ENCODE measurements at regions not wholly inside any gene's neighbourhood (a gene's known extent, or its start where the extent isn't known, plus 50 kb on each side); places are given as distances from the start of the nearest gene placed in this dataset.

DNA sequence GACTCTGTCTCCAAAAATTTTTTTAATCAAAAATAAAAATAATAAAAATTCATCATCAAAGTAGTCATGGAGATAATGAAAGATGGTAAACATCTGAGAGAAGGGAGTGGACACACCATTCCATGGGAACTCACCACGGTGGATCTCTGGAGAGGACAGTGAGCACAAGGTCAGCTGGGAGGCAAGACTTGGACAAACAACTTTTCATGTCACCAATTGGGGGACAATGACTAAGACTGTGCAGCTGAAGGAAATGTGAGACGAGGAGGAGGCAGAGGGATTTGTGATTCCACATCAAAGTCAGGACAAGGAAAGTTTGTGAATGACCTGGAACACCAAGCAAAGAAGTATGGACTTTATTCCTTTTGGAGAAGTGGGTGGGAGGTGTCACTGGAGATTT is 121.0 kb upstream of the SH3BP4 start:
- Histone ChIP-seq H3K4me3 (ENCODE audit: low read depth, low read length) (no peak overlapping the region), H3K4me1 (ENCODE audit: control insufficient read depth, insufficient read depth, low read length) (no peaks in the 10 kb centered on the region), H3K9me3 (ENCODE audit: control insufficient read depth, insufficient read depth, low read depth, low read length) (no peaks in the 10 kb centered on the region), H3K27ac (ENCODE audit: extremely low read depth, low read depth, low read length) (no peak overlapping the region), H3K36me3 (ENCODE audit: control insufficient read depth in 2 of 2, insufficient read depth in 1 of 2, low read length in 2 of 2) (peaks cover 0 to 3% of the 10 kb centered on the region in 2 experiments; a peak in 1 of 3 replicates)
- ChIA-PET POLR2A (no interaction called here), CTCF (no interaction called here)
- TF ChIP-seq ZNF529 (tag by site-specific recombination; IDR thresholded peaks at IDR 0.05; ENCODE audit: insufficient replicate concordance) (no peak), ZNF24 (tag by site-specific recombination; IDR thresholded peaks at IDR 0.05) (no peak)
- TF ChIP-seq, protein P1, sequence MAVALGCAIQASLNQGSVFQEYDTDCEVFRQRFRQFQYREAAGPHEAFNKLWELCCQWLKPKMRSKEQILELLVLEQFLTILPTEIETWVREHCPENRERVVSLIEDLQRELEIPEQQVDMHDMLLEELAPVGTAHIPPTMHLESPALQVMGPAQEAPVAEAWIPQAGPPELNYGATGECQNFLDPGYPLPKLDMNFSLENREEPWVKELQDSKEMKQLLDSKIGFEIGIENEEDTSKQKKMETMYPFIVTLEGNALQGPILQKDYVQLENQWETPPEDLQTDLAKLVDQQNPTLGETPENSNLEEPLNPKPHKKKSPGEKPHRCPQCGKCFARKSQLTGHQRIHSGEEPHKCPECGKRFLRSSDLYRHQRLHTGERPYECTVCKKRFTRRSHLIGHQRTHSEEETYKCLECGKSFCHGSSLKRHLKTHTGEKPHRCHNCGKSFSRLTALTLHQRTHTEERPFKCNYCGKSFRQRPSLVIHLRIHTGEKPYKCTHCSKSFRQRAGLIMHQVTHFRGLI (tag by site-specific recombination; IDR thresholded peaks at IDR 0.05) = no peak
- TF ChIP-seq, protein P2, sequence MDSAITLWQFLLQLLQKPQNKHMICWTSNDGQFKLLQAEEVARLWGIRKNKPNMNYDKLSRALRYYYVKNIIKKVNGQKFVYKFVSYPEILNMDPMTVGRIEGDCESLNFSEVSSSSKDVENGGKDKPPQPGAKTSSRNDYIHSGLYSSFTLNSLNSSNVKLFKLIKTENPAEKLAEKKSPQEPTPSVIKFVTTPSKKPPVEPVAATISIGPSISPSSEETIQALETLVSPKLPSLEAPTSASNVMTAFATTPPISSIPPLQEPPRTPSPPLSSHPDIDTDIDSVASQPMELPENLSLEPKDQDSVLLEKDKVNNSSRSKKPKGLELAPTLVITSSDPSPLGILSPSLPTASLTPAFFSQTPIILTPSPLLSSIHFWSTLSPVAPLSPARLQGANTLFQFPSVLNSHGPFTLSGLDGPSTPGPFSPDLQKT (IDR thresholded peaks at IDR 0.05; ENCODE audit: borderline replicate concordance, low read depth, low read length) = no peak

DNA sequence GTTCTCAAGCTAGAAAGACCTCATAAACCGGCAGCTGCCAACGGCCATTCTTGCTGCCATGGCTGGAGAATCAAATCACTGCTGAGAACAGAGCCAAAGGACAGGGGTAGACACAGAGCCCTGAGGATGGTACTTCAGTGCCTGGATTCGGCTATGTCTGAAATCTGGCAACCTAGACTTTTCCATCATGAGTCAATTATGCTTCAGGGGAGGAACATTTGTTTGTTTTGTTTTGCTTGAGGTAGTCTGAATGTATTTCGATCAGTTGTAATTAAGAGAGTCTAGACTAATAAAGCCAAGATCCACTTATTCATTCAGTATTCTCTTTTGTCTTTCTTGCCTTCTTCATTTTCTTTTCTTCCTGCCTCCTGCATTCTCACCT is 122.8 kb upstream of the SH3BP4 start:
- Histone ChIP-seq H3K4me1 (ENCODE audit: control insufficient read depth, insufficient read depth, low read length) (no peaks in the 10 kb centered on the region), H3K4me3 (ENCODE audit: low read depth, low read length) (no peak overlapping the region), H3K27ac (ENCODE audit: extremely low read depth, low read depth, low read length) (no peak overlapping the region), H3K36me3 (ENCODE audit: control insufficient read depth in 2 of 2, insufficient read depth in 1 of 2, low read length in 2 of 2) (peaks cover 0 to 3% of the 10 kb centered on the region in 2 experiments; a peak in 1 of 3 replicates), H3K9me3 (ENCODE audit: control insufficient read depth, insufficient read depth, low read depth, low read length) (no peaks in the 10 kb centered on the region)
- no peak for TF ChIP-seq ZNF335 (tag by site-specific recombination; conservative IDR thresholded peaks at IDR 0.05)
- TF ChIP-seq ZNF211 (tag by site-specific recombination; IDR thresholded peaks at IDR 0.05; ENCODE audit: low read depth) = no peak
- TF ChIP-seq, protein P3, sequence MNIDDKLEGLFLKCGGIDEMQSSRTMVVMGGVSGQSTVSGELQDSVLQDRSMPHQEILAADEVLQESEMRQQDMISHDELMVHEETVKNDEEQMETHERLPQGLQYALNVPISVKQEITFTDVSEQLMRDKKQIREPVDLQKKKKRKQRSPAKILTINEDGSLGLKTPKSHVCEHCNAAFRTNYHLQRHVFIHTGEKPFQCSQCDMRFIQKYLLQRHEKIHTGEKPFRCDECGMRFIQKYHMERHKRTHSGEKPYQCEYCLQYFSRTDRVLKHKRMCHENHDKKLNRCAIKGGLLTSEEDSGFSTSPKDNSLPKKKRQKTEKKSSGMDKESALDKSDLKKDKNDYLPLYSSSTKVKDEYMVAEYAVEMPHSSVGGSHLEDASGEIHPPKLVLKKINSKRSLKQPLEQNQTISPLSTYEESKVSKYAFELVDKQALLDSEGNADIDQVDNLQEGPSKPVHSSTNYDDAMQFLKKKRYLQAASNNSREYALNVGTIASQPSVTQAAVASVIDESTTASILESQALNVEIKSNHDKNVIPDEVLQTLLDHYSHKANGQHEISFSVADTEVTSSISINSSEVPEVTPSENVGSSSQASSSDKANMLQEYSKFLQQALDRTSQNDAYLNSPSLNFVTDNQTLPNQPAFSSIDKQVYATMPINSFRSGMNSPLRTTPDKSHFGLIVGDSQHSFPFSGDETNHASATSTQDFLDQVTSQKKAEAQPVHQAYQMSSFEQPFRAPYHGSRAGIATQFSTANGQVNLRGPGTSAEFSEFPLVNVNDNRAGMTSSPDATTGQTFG (tag by site-specific recombination; IDR thresholded peaks at IDR 0.05; ENCODE audit: borderline replicate concordance) = no peak
- no peak for TF ChIP-seq OSR2 (tag by site-specific recombination; IDR thresholded peaks at IDR 0.05)
- TF ChIP-seq, protein P4, sequence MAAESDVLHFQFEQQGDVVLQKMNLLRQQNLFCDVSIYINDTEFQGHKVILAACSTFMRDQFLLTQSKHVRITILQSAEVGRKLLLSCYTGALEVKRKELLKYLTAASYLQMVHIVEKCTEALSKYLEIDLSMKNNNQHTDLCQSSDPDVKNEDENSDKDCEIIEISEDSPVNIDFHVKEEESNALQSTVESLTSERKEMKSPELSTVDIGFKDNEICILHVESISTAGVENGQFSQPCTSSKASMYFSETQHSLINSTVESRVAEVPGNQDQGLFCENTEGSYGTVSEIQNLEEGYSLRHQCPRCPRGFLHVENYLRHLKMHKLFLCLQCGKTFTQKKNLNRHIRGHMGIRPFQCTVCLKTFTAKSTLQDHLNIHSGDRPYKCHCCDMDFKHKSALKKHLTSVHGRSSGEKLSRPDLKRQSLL (tag by site-specific recombination; IDR thresholded peaks at IDR 0.05) = no peak
- TF ChIP-seq, protein P5, sequence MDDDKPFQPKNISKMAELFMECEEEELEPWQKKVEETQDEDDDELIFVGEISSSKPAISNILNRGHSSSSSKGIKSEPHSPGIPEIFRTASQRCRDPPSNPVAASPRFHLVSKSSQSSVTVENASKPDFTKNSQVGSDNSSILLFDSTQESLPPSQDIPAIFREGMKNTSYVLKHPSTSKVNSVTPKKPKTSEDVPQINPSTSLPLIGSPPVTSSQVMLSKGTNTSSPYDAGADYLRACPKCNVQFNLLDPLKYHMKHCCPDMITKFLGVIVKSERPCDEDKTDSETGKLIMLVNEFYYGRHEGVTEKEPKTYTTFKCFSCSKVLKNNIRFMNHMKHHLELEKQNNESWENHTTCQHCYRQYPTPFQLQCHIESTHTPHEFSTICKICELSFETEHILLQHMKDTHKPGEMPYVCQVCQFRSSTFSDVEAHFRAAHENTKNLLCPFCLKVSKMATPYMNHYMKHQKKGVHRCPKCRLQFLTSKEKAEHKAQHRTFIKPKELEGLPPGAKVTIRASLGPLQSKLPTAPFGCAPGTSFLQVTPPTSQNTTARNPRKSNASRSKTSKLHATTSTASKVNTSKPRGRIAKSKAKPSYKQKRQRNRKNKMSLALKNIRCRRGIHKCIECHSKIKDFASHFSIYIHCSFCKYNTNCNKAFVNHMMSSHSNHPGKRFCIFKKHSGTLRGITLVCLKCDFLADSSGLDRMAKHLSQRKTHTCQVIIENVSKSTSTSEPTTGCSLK (tag by site-specific recombination; IDR thresholded peaks at IDR 0.05) = no peak
- TF ChIP-seq ZNF555 (tag by site-specific recombination; conservative IDR thresholded peaks at IDR 0.05) = no peak
- no peak for TF ChIP-seq ZSCAN30 (tag by site-specific recombination; IDR thresholded peaks at IDR 0.05)
- TF ChIP-seq, protein P6, sequence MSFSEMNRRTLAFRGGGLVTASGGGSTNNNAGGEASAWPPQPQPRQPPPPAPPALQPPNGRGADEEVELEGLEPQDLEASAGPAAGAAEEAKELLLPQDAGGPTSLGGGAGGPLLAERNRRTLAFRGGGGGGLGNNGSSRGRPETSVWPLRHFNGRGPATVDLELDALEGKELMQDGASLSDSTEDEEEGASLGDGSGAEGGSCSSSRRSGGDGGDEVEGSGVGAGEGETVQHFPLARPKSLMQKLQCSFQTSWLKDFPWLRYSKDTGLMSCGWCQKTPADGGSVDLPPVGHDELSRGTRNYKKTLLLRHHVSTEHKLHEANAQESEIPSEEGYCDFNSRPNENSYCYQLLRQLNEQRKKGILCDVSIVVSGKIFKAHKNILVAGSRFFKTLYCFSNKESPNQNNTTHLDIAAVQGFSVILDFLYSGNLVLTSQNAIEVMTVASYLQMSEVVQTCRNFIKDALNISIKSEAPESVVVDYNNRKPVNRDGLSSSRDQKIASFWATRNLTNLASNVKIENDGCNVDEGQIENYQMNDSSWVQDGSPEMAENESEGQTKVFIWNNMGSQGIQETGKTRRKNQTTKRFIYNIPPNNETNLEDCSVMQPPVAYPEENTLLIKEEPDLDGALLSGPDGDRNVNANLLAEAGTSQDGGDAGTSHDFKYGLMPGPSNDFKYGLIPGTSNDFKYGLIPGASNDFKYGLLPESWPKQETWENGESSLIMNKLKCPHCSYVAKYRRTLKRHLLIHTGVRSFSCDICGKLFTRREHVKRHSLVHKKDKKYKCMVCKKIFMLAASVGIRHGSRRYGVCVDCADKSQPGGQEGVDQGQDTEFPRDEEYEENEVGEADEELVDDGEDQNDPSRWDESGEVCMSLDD (tag by site-specific recombination; IDR thresholded peaks at IDR 0.05) = no peak
- TF ChIP-seq, protein P7, sequence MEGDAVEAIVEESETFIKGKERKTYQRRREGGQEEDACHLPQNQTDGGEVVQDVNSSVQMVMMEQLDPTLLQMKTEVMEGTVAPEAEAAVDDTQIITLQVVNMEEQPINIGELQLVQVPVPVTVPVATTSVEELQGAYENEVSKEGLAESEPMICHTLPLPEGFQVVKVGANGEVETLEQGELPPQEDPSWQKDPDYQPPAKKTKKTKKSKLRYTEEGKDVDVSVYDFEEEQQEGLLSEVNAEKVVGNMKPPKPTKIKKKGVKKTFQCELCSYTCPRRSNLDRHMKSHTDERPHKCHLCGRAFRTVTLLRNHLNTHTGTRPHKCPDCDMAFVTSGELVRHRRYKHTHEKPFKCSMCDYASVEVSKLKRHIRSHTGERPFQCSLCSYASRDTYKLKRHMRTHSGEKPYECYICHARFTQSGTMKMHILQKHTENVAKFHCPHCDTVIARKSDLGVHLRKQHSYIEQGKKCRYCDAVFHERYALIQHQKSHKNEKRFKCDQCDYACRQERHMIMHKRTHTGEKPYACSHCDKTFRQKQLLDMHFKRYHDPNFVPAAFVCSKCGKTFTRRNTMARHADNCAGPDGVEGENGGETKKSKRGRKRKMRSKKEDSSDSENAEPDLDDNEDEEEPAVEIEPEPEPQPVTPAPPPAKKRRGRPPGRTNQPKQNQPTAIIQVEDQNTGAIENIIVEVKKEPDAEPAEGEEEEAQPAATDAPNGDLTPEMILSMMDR (tag by site-specific recombination; IDR thresholded peaks at IDR 0.05) = no peak
- TF ChIP-seq, protein P8, sequence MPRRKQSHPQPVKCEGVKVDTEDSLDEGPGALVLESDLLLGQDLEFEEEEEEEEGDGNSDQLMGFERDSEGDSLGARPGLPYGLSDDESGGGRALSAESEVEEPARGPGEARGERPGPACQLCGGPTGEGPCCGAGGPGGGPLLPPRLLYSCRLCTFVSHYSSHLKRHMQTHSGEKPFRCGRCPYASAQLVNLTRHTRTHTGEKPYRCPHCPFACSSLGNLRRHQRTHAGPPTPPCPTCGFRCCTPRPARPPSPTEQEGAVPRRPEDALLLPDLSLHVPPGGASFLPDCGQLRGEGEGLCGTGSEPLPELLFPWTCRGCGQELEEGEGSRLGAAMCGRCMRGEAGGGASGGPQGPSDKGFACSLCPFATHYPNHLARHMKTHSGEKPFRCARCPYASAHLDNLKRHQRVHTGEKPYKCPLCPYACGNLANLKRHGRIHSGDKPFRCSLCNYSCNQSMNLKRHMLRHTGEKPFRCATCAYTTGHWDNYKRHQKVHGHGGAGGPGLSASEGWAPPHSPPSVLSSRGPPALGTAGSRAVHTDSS (tag by site-specific recombination; IDR thresholded peaks at IDR 0.05) = no peak
- TF ChIP-seq ZNF48 (tag by site-specific recombination; IDR thresholded peaks at IDR 0.05) = no peak
- TF ChIP-seq IKZF3 (tag by site-specific recombination; IDR thresholded peaks at IDR 0.05) = no peak
- TF ChIP-seq ZNF311 (tag by site-specific recombination; IDR thresholded peaks at IDR 0.05; ENCODE audit: borderline replicate concordance) = no peak
- POLR2A ChIA-PET = no interaction called here
- CTCF ChIA-PET = no interaction called here

Measured in HEK293 (cell line).